Retina (tissue), 1 donor: ENCODE measurements at regions not wholly inside any gene's neighbourhood (a gene's known extent, or its start where the extent isn't known, plus 50 kb on each side); places are given as distances from the start of the nearest gene placed in this dataset.
"Not testable (repeated sequence)": the region's sequence is repeated elsewhere in the genome, so short reads cannot be mapped to it uniquely, and the experiment has no call there.

Experiments
- DNase-seq: peaks from one replicate; pipeline ENCODE4 v3.0.0-alpha.2; 2016

GRCh38 chr10:81135851-81136250 lies 598.1 kb downstream of the SH2D4B start:
- DNase-seq, result no peak

GRCh38 chr10:81136261-81136660 lies 598.6 kb downstream of the SH2D4B start:
- no peak for DNase-seq

GRCh38 chr10:81145975-81146374 lies 608.3 kb downstream of the SH2D4B start:
- no peak for DNase-seq

GRCh38 chr10:81146436-81146835 lies 608.7 kb downstream of the SH2D4B start:
- DNase-seq, result no peak

GRCh38 chr10:81152656-81153055 lies 615.0 kb downstream of the SH2D4B start:
- DNase-seq, result no peak

- DNase-seq, result no peak
Observed at GRCh38 chr10:81157681-81158080, 620.0 kb downstream of the SH2D4B start.

- no peak for DNase-seq
Observed at GRCh38 chr10:81177651-81178244, 640.0 kb downstream of the SH2D4B start.

GRCh38 chr10:81179324-81179723 lies 641.6 kb downstream of the SH2D4B start:
- DNase-seq, result no peak

GRCh38 chr10:81179805-81180452 lies 642.2 kb downstream of the SH2D4B start:
- DNase-seq, result no peak

GRCh38 chr10:81182296-81182695 lies 644.6 kb downstream of the SH2D4B start:
- DNase-seq, result no peak

GRCh38 chr10:81192221-81192788 lies 654.6 kb downstream of the SH2D4B start:
- DNase-seq, result no peak

- DNase-seq, result no peak
Observed at GRCh38 chr10:81200801-81201200, 663.1 kb downstream of the SH2D4B start.

- not testable (repeated sequence) for DNase-seq
Observed at GRCh38 chr10:81207359-81207758, 667.6 kb upstream of the NRG3 start.

- no peak for DNase-seq
Observed at GRCh38 chr10:81213370-81213769, 661.6 kb upstream of the NRG3 start.

GRCh38 chr10:81215498-81215897 lies 659.5 kb upstream of the NRG3 start:
- no peak for DNase-seq

GRCh38 chr10:81216949-81217348 lies 658.0 kb upstream of the NRG3 start:
- no peak for DNase-seq

- DNase-seq, result no peak
Observed at GRCh38 chr10:81218307-81218706, 656.7 kb upstream of the NRG3 start.

- no peak for DNase-seq
Observed at GRCh38 chr10:81219758-81220157, 655.2 kb upstream of the NRG3 start.

GRCh38 chr10:81248886-81249285 lies 626.1 kb upstream of the NRG3 start:
- DNase-seq, result no peak

GRCh38 chr10:81251457-81252115 lies 623.4 kb upstream of the NRG3 start:
- no peak for DNase-seq

- DNase-seq, result not testable (repeated sequence)
Observed at GRCh38 chr10:81264991-81265390, 610.0 kb upstream of the NRG3 start.

- DNase-seq, result no peak
Observed at GRCh38 chr10:81270051-81270450, 604.9 kb upstream of the NRG3 start.

GRCh38 chr10:81280497-81281479 lies 594.2 kb upstream of the NRG3 start:
- no peak for DNase-seq
